GM19438 (cell line): ENCODE measurements at regions not wholly inside any gene's neighbourhood (a gene's known extent, or its start where the extent isn't known, plus 50 kb on each side); places are given as distances from the start of the nearest gene placed in this dataset.

Experiments
- ATAC-seq: cut with Tn5 transposase; IDR thresholded peaks from one replicate; pipeline ENCODE4 v1.9.1; 2021; ENCODE audit warnings: low read depth; ENCODE audit not compliant: unreplicated experiment

GRCh38 chr2:219692521-219692920 is 65.1 kb downstream of the SLC4A3 start:
- no peak for ATAC-seq

GRCh38 chr2:219695145-219695709 is 67.8 kb downstream of the SLC4A3 start:
- ATAC-seq, result no peak

- ATAC-seq, result no peak
Measured at GRCh38 chr2:219697811-219698747, 70.6 kb downstream of the SLC4A3 start.

GRCh38 chr2:219698748-219699439 is 71.5 kb downstream of the SLC4A3 start:
- ATAC-seq, result no peak

- ATAC-seq, result no peak
Measured at GRCh38 chr2:219699440-219699821, 72.0 kb downstream of the SLC4A3 start.

- ATAC-seq, result no peak
Measured at GRCh38 chr2:219701847-219702634, 74.6 kb downstream of the SLC4A3 start.

- ATAC-seq, result no peak
Measured at GRCh38 chr2:219702796-219703545, 75.5 kb downstream of the SLC4A3 start.

- no peak for ATAC-seq
Measured at GRCh38 chr2:219704878-219705277, 77.4 kb downstream of the SLC4A3 start.

- no peak for ATAC-seq
Measured at GRCh38 chr2:219706823-219707281, 79.4 kb downstream of the SLC4A3 start.

GRCh38 chr2:219707496-219708285 is 80.3 kb downstream of the SLC4A3 start:
- ATAC-seq, result no peak

- ATAC-seq, result no peak
Measured at GRCh38 chr2:219709331-219709761, 81.9 kb downstream of the SLC4A3 start.

GRCh38 chr2:219713110-219713509 is 85.7 kb downstream of the SLC4A3 start:
- ATAC-seq, result no peak

GRCh38 chr2:219714681-219715400 is 87.4 kb downstream of the SLC4A3 start:
- ATAC-seq, result no peak

- ATAC-seq, result no peak
Measured at GRCh38 chr2:219718066-219718465, 90.6 kb downstream of the SLC4A3 start.

GRCh38 chr2:219719521-219719920 is 92.1 kb downstream of the SLC4A3 start:
- ATAC-seq, result no peak

- no peak for ATAC-seq
Measured at GRCh38 chr2:219720956-219721355, 93.5 kb downstream of the SLC4A3 start.

GRCh38 chr2:219722276-219722879 is 94.9 kb downstream of the SLC4A3 start:
- no peak for ATAC-seq

- no peak for ATAC-seq
Measured at GRCh38 chr2:219723311-219723710, 95.9 kb downstream of the SLC4A3 start.
